H9 (cell line): ENCODE measurements at regions not wholly inside any gene's neighbourhood (a gene's known extent, or its start where the extent isn't known, plus 50 kb on each side); places are given as distances from the start of the nearest gene placed in this dataset.

Experiments used
- DNase-seq: peaks from one replicate; pipeline ENCODE4 v3.0.0-alpha.2; 2017
- H2AFZ ChIP-seq: one replicate; pipeline ENCODE4 v1.6.1; 2013; ENCODE audit warnings: mild to moderate bottlenecking, low read length, control low read depth, moderate library complexity
- H2AK5ac ChIP-seq: 2 replicates; pipeline ENCODE4 v1.6.1; 2013; ENCODE audit warnings: low read length, control low read depth, mixed read lengths; ENCODE audit not compliant: insufficient read length
- H2BK120ac ChIP-seq: one replicate; pipeline ENCODE4 v1.6.1; 2013; ENCODE audit warnings: low read depth, mild to moderate bottlenecking, low read length, control low read depth, inconsistent platforms; ENCODE audit not compliant: poor library complexity, severe bottlenecking
- H2BK12ac ChIP-seq: 2 replicates; pipeline ENCODE4 v1.6.1; 2013; ENCODE audit warnings: low read length, control low read depth, mixed read lengths, low read depth; ENCODE audit not compliant: insufficient read length
- H2BK15ac ChIP-seq: 2 replicates; pipeline ENCODE4 v1.6.1; 2013; ENCODE audit warnings: low read depth, low read length, control low read depth
- H2BK20ac ChIP-seq: one replicate; pipeline ENCODE4 v1.6.1; 2013; ENCODE audit warnings: low read depth, mild to moderate bottlenecking, low read length, control low read depth, inconsistent platforms; ENCODE audit not compliant: poor library complexity, severe bottlenecking
- H2BK5ac ChIP-seq: 2 replicates; pipeline ENCODE4 v1.6.1; 2013; ENCODE audit warnings: low read length, control low read depth, mixed read lengths; ENCODE audit not compliant: insufficient read length
- H3K14ac ChIP-seq: 2 replicates; pipeline ENCODE4 v1.6.1; 2013; ENCODE audit warnings: low read length, control low read depth; ENCODE audit not compliant: insufficient read depth
- H3K18ac ChIP-seq: 2 replicates; pipeline ENCODE4 v1.6.1; 2013; ENCODE audit warnings: low read depth, mild to moderate bottlenecking, mixed read lengths, low read length, control low read depth; ENCODE audit not compliant: insufficient read length
- H3K23ac ChIP-seq: 2 replicates; pipeline ENCODE4 v1.6.1; 2013; ENCODE audit warnings: low read length, control low read depth, mixed read lengths, low read depth; ENCODE audit not compliant: insufficient read length
- H3K23me2 ChIP-seq: 2 replicates; pipeline ENCODE4 v1.6.1; 2013; ENCODE audit warnings: low read depth, mild to moderate bottlenecking, mixed read lengths, low read length, control low read depth; ENCODE audit not compliant: insufficient read length, poor library complexity, severe bottlenecking
- H3K27ac ChIP-seq: 2 replicates; pipeline ENCODE4 v1.5.1; 2013; ENCODE audit warnings: low read length, control low read depth, mixed read lengths, low read depth; ENCODE audit not compliant: insufficient read length
- H3K27me3 ChIP-seq: 2 replicates; pipeline ENCODE4 v1.6.1; 2013; ENCODE audit warnings: low read length, control low read depth, inconsistent platforms; ENCODE audit not compliant: insufficient read depth
- H3K4ac ChIP-seq: 2 replicates; pipeline ENCODE4 v1.6.1; 2013; ENCODE audit warnings: low read depth, mild to moderate bottlenecking, control low read depth, inconsistent platforms, low read length, moderate library complexity
- H3K4me1 ChIP-seq: 2 replicates; pipeline ENCODE4 v1.6.1; 2013; ENCODE audit warnings: low read length, control low read depth, inconsistent platforms; ENCODE audit not compliant: insufficient read depth
- H3K4me2 ChIP-seq: 2 replicates; pipeline ENCODE4 v1.6.1; 2013; ENCODE audit warnings: low read length, control low read depth, mixed read lengths; ENCODE audit not compliant: insufficient read length, insufficient read depth
- H3K56ac ChIP-seq: 2 replicates; pipeline ENCODE4 v1.6.1; 2013; ENCODE audit warnings: low read depth, mild to moderate bottlenecking, mixed read lengths, low read length, control low read depth; ENCODE audit not compliant: insufficient read length
- H3K79me1 ChIP-seq: 2 replicates; pipeline ENCODE4 v1.6.1; 2013; ENCODE audit warnings: low read depth, mild to moderate bottlenecking, moderate library complexity, low read length, control low read depth, inconsistent platforms; ENCODE audit not compliant: insufficient read depth, poor library complexity, severe bottlenecking
- H3K79me2 ChIP-seq: 2 replicates; pipeline ENCODE4 v1.6.1; 2013; ENCODE audit warnings: low read length, control low read depth, inconsistent platforms; ENCODE audit not compliant: insufficient read depth
- H3K9ac ChIP-seq: 2 replicates; pipeline ENCODE4 v1.6.1; 2013; ENCODE audit warnings: low read length, control low read depth, mixed read lengths; ENCODE audit not compliant: insufficient read length; ENCODE audit errors: extremely low read depth
- H3K9me3 ChIP-seq: one replicate; pipeline ENCODE4 v1.6.1; 2013; ENCODE audit warnings: low read depth, low read length, inconsistent platforms; ENCODE audit not compliant: control insufficient read depth
- H3T11ph ChIP-seq: one replicate; pipeline ENCODE4 v1.6.1; 2013; ENCODE audit warnings: mild to moderate bottlenecking, low read length, control low read depth, inconsistent platforms
- H4K20me1 ChIP-seq: one replicate; pipeline ENCODE4 v1.6.1; 2013; ENCODE audit not compliant: control insufficient read depth, insufficient read length, insufficient read depth
- H4K5ac ChIP-seq: 2 replicates; pipeline ENCODE4 v1.6.1; 2013; ENCODE audit warnings: low read depth, mild to moderate bottlenecking, mixed read lengths, low read length, control low read depth; ENCODE audit not compliant: insufficient read length
- H4K8ac ChIP-seq: replicated peaks from 2 replicates; pipeline ENCODE4 v1.6.1; 2013; ENCODE audit warnings: low read length, control low read depth, mixed read lengths, low read depth; ENCODE audit not compliant: insufficient read length
- H4K91ac ChIP-seq: 2 replicates; pipeline ENCODE4 v1.6.1; 2013; ENCODE audit warnings: low read depth, mild to moderate bottlenecking, moderate library complexity, mixed read lengths, low read length, control low read depth; ENCODE audit not compliant: insufficient read length
- H3K27ac Mint-ChIP-seq, 3 experiments: 2 replicates in 2 of 3; 3 replicates in 1 of 3; pipeline ENCODE4 v1.8.0; 2020 to 2021; ENCODE audit warnings: mixed read lengths in 3 of 3, mild to moderate bottlenecking in 1 of 3, moderate library complexity in 1 of 3
- H3K27me3 Mint-ChIP-seq: 2 replicates; pipeline ENCODE4 v1.8.0; 2021; ENCODE audit warnings: low read depth, mild to moderate bottlenecking, moderate library complexity, mixed read lengths
- H3K36me3 Mint-ChIP-seq, 3 experiments: 2 replicates in 2 of 3; 3 replicates in 1 of 3; pipeline ENCODE4 v1.8.0; 2020 to 2021; ENCODE audit warnings: low read depth in 3 of 3, mixed read lengths in 3 of 3; ENCODE audit not compliant: insufficient read depth in 1 of 3
- H3K4me1 Mint-ChIP-seq, 2 experiments: 2 replicates each; pipeline ENCODE4 v1.8.0; 2020; ENCODE audit warnings: mixed read lengths in 2 of 2
- H3K4me3 Mint-ChIP-seq, 2 experiments: 2 replicates in 1 of 2; 3 replicates in 1 of 2; pipeline ENCODE4 v1.8.0; 2020 to 2021; ENCODE audit warnings: mild to moderate bottlenecking in 2 of 2, mixed read lengths in 2 of 2, moderate library complexity in 1 of 2
- H3K9me3 Mint-ChIP-seq, 2 experiments: 2 replicates in 1 of 2; 3 replicates in 1 of 2; pipeline ENCODE4 v1.8.0; 2020; ENCODE audit warnings: mild to moderate bottlenecking in 2 of 2, mixed read lengths in 2 of 2, moderate library complexity in 1 of 2
- TF ChIP-seq, protein P1 (sequence below): fragments of 200-600 bp; sonication (generic); conservative IDR thresholded peaks from 3 replicates; pipeline ENCODE4 v1.8.0; 2021; ENCODE audit warnings: antibody characterized with exemption, mild to moderate bottlenecking

GRCh38 chr11:127648583-127648982 lies 648.0 kb upstream of the KIRREL3 start:
- TF ChIP-seq, protein P1, sequence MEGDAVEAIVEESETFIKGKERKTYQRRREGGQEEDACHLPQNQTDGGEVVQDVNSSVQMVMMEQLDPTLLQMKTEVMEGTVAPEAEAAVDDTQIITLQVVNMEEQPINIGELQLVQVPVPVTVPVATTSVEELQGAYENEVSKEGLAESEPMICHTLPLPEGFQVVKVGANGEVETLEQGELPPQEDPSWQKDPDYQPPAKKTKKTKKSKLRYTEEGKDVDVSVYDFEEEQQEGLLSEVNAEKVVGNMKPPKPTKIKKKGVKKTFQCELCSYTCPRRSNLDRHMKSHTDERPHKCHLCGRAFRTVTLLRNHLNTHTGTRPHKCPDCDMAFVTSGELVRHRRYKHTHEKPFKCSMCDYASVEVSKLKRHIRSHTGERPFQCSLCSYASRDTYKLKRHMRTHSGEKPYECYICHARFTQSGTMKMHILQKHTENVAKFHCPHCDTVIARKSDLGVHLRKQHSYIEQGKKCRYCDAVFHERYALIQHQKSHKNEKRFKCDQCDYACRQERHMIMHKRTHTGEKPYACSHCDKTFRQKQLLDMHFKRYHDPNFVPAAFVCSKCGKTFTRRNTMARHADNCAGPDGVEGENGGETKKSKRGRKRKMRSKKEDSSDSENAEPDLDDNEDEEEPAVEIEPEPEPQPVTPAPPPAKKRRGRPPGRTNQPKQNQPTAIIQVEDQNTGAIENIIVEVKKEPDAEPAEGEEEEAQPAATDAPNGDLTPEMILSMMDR: no peak
- Histone ChIP-seq H4K20me1 (no peaks in the 10 kb centered on the region), H4K91ac (no peak overlapping the region), H2BK20ac (no peak overlapping the region), H3K27ac (no peak overlapping the region), H3K27me3 (no peaks in the 10 kb centered on the region), H2AK5ac (no peak overlapping the region), H3K4me2 (no peak overlapping the region), H3K18ac (no peak overlapping the region), H2BK5ac (no peak overlapping the region), H3K9ac (no peak overlapping the region), H2BK12ac (no peak overlapping the region), H3K56ac (no peak overlapping the region), H3K23ac (no peak overlapping the region), H2AFZ (no peak overlapping the region), H3K4me1 (no peaks in the 10 kb centered on the region), H3K4ac (no peak overlapping the region), H3T11ph (no peak overlapping the region), H2BK120ac (no peak overlapping the region), H2BK15ac (no peak overlapping the region), H4K8ac (no peak overlapping the region), H3K14ac (no peak overlapping the region), H3K79me2 (no peaks in the 10 kb centered on the region), H3K79me1 (no peaks in the 10 kb centered on the region), H3K23me2 (no peaks in the 10 kb centered on the region), H4K5ac (no peak overlapping the region), H3K9me3 (no peaks in the 10 kb centered on the region)
- Mint-ChIP-seq H3K36me3 (no peaks in the 10 kb centered on the region), H3K9me3 (no peaks in the 10 kb centered on the region), H3K27ac (no peak overlapping the region), H3K27me3 (no peaks in the 10 kb centered on the region), H3K4me3 (no peak overlapping the region), H3K4me1 (no peaks in the 10 kb centered on the region)
- no peak for DNase-seq
